H1 (cell line): ENCODE measurements at regions not wholly inside any gene's neighbourhood (a gene's known extent, or its start where the extent isn't known, plus 50 kb on each side); places are given as distances from the start of the nearest gene placed in this dataset.

Source experiments
- CTCF ChIA-PET: fragments of 300-600 bp; sonication (Branson Sonifier 250); formaldehyde crosslinking; loops from one replicate; lab custom pipeline; 2021; ENCODE audit not compliant: partially characterized antibody; lab: Charles Lee
- POLR2A ChIA-PET: fragments of 300-600 bp; sonication (Branson Sonifier 250); formaldehyde crosslinking; loops from one replicate; lab custom pipeline; 2021; ENCODE audit warnings: inconsistent platforms; ENCODE audit not compliant: partially characterized antibody; lab: Charles Lee
- DNase-seq, 2 experiments: peaks; one replicate each; pipeline versions ENCODE4 v3.0.0 to v3.0.0-alpha.2; 2010 to 2022; ENCODE audit warnings: low spot score in 2 of 2, low read depth in 1 of 2, mixed read lengths in 1 of 2
- FAIRE-seq: peaks from 2 replicates; lab custom pipeline; 2011; peaks lifted over from hg19 to GRCh38; lab: Jason Lieb, UNC
- H2AFZ ChIP-seq: 2 replicates; pipeline ENCODE4 v1.8.1; 2012; ENCODE audit warnings: low read length, inconsistent platforms
- H2AK5ac ChIP-seq: 2 replicates; pipeline ENCODE4 v1.6.1; 2013; ENCODE audit warnings: low read depth, low read length
- H2BK120ac ChIP-seq: replicated peaks from 2 replicates; pipeline ENCODE3; 2013; ENCODE audit warnings: low read depth, low read length, inconsistent platforms
- H2BK12ac ChIP-seq: 2 replicates; pipeline ENCODE4 v1.6.1; 2013; ENCODE audit warnings: low read depth, low read length
- H2BK15ac ChIP-seq: 2 replicates; pipeline ENCODE4 v1.6.1; 2013; ENCODE audit warnings: low read length
- H2BK20ac ChIP-seq: 2 replicates; pipeline ENCODE4 v1.6.1; 2013; ENCODE audit warnings: low read length
- H2BK5ac ChIP-seq: 2 replicates; pipeline ENCODE4 v1.6.1; 2013; ENCODE audit warnings: low read depth, low read length
- H3K14ac ChIP-seq: 2 replicates; pipeline ENCODE4 v1.6.1; 2013; ENCODE audit warnings: inconsistent platforms; ENCODE audit not compliant: insufficient read length
- H3K18ac ChIP-seq: 2 replicates; pipeline ENCODE4 v1.6.1; 2013; ENCODE audit warnings: low read length; ENCODE audit errors: extremely low read depth
- H3K23ac ChIP-seq: 2 replicates; pipeline ENCODE4 v1.6.1; 2013; ENCODE audit warnings: inconsistent platforms; ENCODE audit not compliant: insufficient read length
- H3K23me2 ChIP-seq: 2 replicates; pipeline ENCODE4 v1.6.1; 2013; ENCODE audit warnings: low read depth, low read length
- H3K27ac ChIP-seq: 2 replicates; pipeline ENCODE4 v1.6.1; 2011; ENCODE audit warnings: low read depth, low read length, inconsistent platforms
- H3K27me3 ChIP-seq, 4 experiments: replicated peaks in 1 of 4; 1 replicate in 1 of 4; 2 replicates in 3 of 4; pipeline versions ENCODE4 v1.6.1 to v1.8.1; 2011 to 2013; ENCODE audit warnings: low read length in 3 of 4, mild to moderate bottlenecking in 3 of 4, inconsistent platforms in 2 of 4, mixed read lengths in 2 of 4, moderate library complexity in 1 of 4; ENCODE audit not compliant: control insufficient read depth in 3 of 4, insufficient read depth in 3 of 4; ENCODE audit errors: extremely low read depth in 1 of 4
- H3K36me3 ChIP-seq, 4 experiments: 2 replicates each; pipeline versions ENCODE4 v1.6.1 to v1.8.1; 2011 to 2013; ENCODE audit warnings: mild to moderate bottlenecking in 4 of 4, low read length in 3 of 4, moderate library complexity in 2 of 4, control low read depth in 1 of 4, inconsistent platforms in 1 of 4; ENCODE audit not compliant: insufficient read depth in 4 of 4, control insufficient read depth in 2 of 4
- H3K4ac ChIP-seq: replicated peaks from 2 replicates; pipeline ENCODE3; 2013; ENCODE audit warnings: low read length, low read depth, mixed read lengths, inconsistent platforms; ENCODE audit not compliant: insufficient read length
- H3K4me1 ChIP-seq, 4 experiments: replicated peaks in 1 of 4; 1 replicate in 1 of 4; 2 replicates in 3 of 4; pipeline versions ENCODE4 v1.6.1 to v1.8.1; 2011 to 2013; ENCODE audit warnings: low read length in 3 of 4, inconsistent platforms in 2 of 4, mixed read lengths in 1 of 4; ENCODE audit not compliant: insufficient read depth in 4 of 4, control insufficient read depth in 3 of 4
- H3K4me2 ChIP-seq, 2 experiments: 2 replicates each; pipeline versions ENCODE4 v1.6.1 to v1.8.1; 2011 to 2013; ENCODE audit warnings: low read depth in 2 of 2, low read length in 2 of 2, control low read depth in 1 of 2, inconsistent platforms in 1 of 2, mild to moderate bottlenecking in 1 of 2; ENCODE audit not compliant: insufficient read depth in 1 of 2
- H3K4me3 ChIP-seq, 4 experiments: fragments of 200-600, 300-600 bp in 1 of 4; sonication (generic), shearing (Covaris generic), sonication (Bioruptor Twin) in 1 of 4; 2 replicates each; pipeline versions ENCODE4 v1.5.1 to v1.8.1; 2011 to 2016; ENCODE audit warnings: low read length in 4 of 4, low read depth in 3 of 4, control low read depth in 2 of 4, inconsistent platforms in 2 of 4, mild to moderate bottlenecking in 2 of 4, mixed read lengths in 1 of 4, moderate library complexity in 1 of 4; ENCODE audit not compliant: insufficient read depth in 2 of 4; ENCODE audit errors: extremely low read depth in 1 of 4
- H3K56ac ChIP-seq: replicated peaks from 2 replicates; pipeline ENCODE3; 2013; ENCODE audit warnings: low read depth, mild to moderate bottlenecking, mixed read lengths, low read length, inconsistent platforms; ENCODE audit not compliant: insufficient read length
- H3K79me1 ChIP-seq: 2 replicates; pipeline ENCODE4 v1.6.1; 2013; ENCODE audit warnings: low read depth, low read length, control low read depth
- H3K79me2 ChIP-seq, 2 experiments: 2 replicates each; pipeline versions ENCODE4 v1.6.1 to v1.8.1; 2012 to 2013; ENCODE audit warnings: low read length in 2 of 2, mild to moderate bottlenecking in 2 of 2, inconsistent platforms in 1 of 2; ENCODE audit not compliant: insufficient read depth in 2 of 2, control insufficient read depth in 1 of 2
- H3K9ac ChIP-seq, 4 experiments: replicated peaks in 1 of 4; 1 replicate in 1 of 4; 2 replicates in 3 of 4; pipeline versions ENCODE4 v1.6.1 to v1.8.1; 2011 to 2013; ENCODE audit warnings: low read depth in 3 of 4, low read length in 3 of 4, control low read depth in 2 of 4, mild to moderate bottlenecking in 2 of 4, moderate library complexity in 2 of 4, inconsistent platforms in 1 of 4; ENCODE audit errors: extremely low read depth in 1 of 4
- H3K9me3 ChIP-seq, 2 experiments: 2 replicates each; pipeline versions ENCODE4 v1.6.1 to v1.8.1; 2012 to 2013; ENCODE audit warnings: mild to moderate bottlenecking in 2 of 2, moderate library complexity in 2 of 2, control low read depth in 1 of 2, inconsistent platforms in 1 of 2, low read depth in 1 of 2, low read length in 1 of 2, mixed read lengths in 1 of 2; ENCODE audit not compliant: insufficient read depth in 2 of 2
- H4K20me1 ChIP-seq, 2 experiments: replicated peaks in 1 of 2; 2 replicates each; pipeline versions ENCODE3 to v1.8.1; 2011 to 2013; ENCODE audit warnings: inconsistent platforms in 2 of 2, low read length in 2 of 2, mild to moderate bottlenecking in 1 of 2; ENCODE audit not compliant: insufficient read depth in 2 of 2, control insufficient read depth in 1 of 2
- H4K5ac ChIP-seq: 2 replicates; pipeline ENCODE4 v1.6.1; 2013; ENCODE audit warnings: low read length, low read depth, mixed read lengths, inconsistent platforms; ENCODE audit not compliant: insufficient read length
- H4K8ac ChIP-seq: 2 replicates; pipeline ENCODE4 v1.8.0; 2013; ENCODE audit warnings: mild to moderate bottlenecking, moderate library complexity, low read length, inconsistent platforms; ENCODE audit not compliant: insufficient read depth; ENCODE audit errors: extremely low read depth
- H4K91ac ChIP-seq: replicated peaks from 2 replicates; pipeline ENCODE3; 2013; ENCODE audit warnings: low read length, mixed read lengths, inconsistent platforms; ENCODE audit not compliant: insufficient read length
- BACH1 ChIP-seq: IDR thresholded peaks from 2 replicates; pipeline ENCODE4 v1.6.1; 2012; ENCODE audit warnings: low read length, improper control_type of control experiment
- CBX8 ChIP-seq: fragments of 300-800, 300-1000 bp; sonication (generic); IDR thresholded peaks from 2 replicates; pipeline ENCODE4 v1.7.1; 2016; ENCODE audit warnings: low read depth, low read length, borderline replicate concordance
- CEBPB ChIP-seq: IDR thresholded peaks from 2 replicates; pipeline ENCODE4 v1.6.1; 2012; ENCODE audit warnings: low read depth, low read length
- CHD2 ChIP-seq: IDR thresholded peaks from 2 replicates; pipeline ENCODE4 v1.6.1; 2012; ENCODE audit warnings: low read length, improper control_type of control experiment
- CREB1 ChIP-seq: IDR thresholded peaks from 2 replicates; pipeline ENCODE4 v1.6.1; 2012; ENCODE audit warnings: inconsistent platforms
- CTBP2 ChIP-seq: IDR thresholded peaks from 2 replicates; pipeline ENCODE4 v1.7.0; 2011; ENCODE audit warnings: borderline replicate concordance, mild to moderate bottlenecking, moderate library complexity, mixed read lengths, low read length; ENCODE audit not compliant: insufficient read depth, insufficient read length
- EZH2 ChIP-seq: fragments of 200-600 bp; sonication (generic); IDR thresholded peaks from 2 replicates; pipeline ENCODE4 v1.7.1; 2012; ENCODE audit warnings: low read depth, mild to moderate bottlenecking, moderate library complexity, low read length, inconsistent platforms; ENCODE audit not compliant: severe bottlenecking
- GTF2F1 ChIP-seq: IDR thresholded peaks from 2 replicates; pipeline ENCODE4 v1.6.1; 2012; ENCODE audit warnings: low read depth, low read length, improper control_type of control experiment, borderline replicate concordance
- KDM1A ChIP-seq: fragments of 200-600, 300-600 bp; sonication (generic); IDR thresholded peaks from 2 replicates; pipeline ENCODE4 v1.7.1; 2016; ENCODE audit warnings: mild to moderate bottlenecking, low read length, borderline replicate concordance
- PHF8 ChIP-seq: fragments of 200-600 bp; sonication (generic); conservative IDR thresholded peaks from 2 replicates; pipeline ENCODE4 v1.7.1; 2012; ENCODE audit warnings: low read depth, mild to moderate bottlenecking, inconsistent platforms, low read length, moderate library complexity
- POU5F1 ChIP-seq: IDR thresholded peaks from 2 replicates; pipeline ENCODE4 v1.6.1; 2011; ENCODE audit warnings: low read depth, mild to moderate bottlenecking, low read length, moderate library complexity
- SP1 ChIP-seq: IDR thresholded peaks from 2 replicates; pipeline ENCODE4 v1.6.1; 2011; ENCODE audit warnings: low read depth, low read length
- TAF1 ChIP-seq: IDR thresholded peaks from 2 replicates; pipeline ENCODE4 v1.6.1; 2011; ENCODE audit warnings: mild to moderate bottlenecking, low read depth, low read length
- TBP ChIP-seq: IDR thresholded peaks from 2 replicates; pipeline ENCODE4 v1.6.1; 2011; ENCODE audit warnings: low read depth, low read length, improper control_type of control experiment
- TEAD4 ChIP-seq: IDR thresholded peaks from 2 replicates; pipeline ENCODE4 v1.6.1; 2012; ENCODE audit warnings: low read depth, low read length, inconsistent platforms, mixed read lengths
- YY1 ChIP-seq: IDR thresholded peaks from 2 replicates; pipeline ENCODE4 v1.6.1; 2011; ENCODE audit warnings: low read depth, mild to moderate bottlenecking, low read length
- ZNF274 ChIP-seq: IDR thresholded peaks from 2 replicates; pipeline ENCODE4 v1.7.0; 2012; ENCODE audit warnings: low read length, borderline replicate concordance; ENCODE audit errors: extremely low read depth
- WGBS, 2 experiments: shearing (Covaris generic) in 1 of 2; methylation state at CpG; one replicate each; pipeline versions ENCODE4 v1.1.6 to v1.1.7; 2013 to 2015; ENCODE audit warnings: low lambda C conversion rate in 2 of 2, mixed read lengths in 2 of 2, inconsistent platforms in 1 of 2, low coverage in 1 of 2, missing lambda C conversion rate in 1 of 2; ENCODE audit not compliant: insufficient replicate concordance in 2 of 2, insufficient coverage in 1 of 2, insufficient read length in 1 of 2; ENCODE audit errors: extremely low coverage in 1 of 2, missing lambda C conversion rate in 1 of 2; 5-methylcytosine and 5-hydroxymethylcytosine counted together

- Histone ChIP-seq H3K27ac (no peak overlapping the region), H2BK15ac (no peak overlapping the region), H2AFZ (no peak overlapping the region), H4K8ac (no peak overlapping the region), H3K79me1 (no peaks in the 10 kb centered on the region), H3K4ac (no peak overlapping the region), H4K91ac (no peak overlapping the region), H3K4me1 (no peaks in the 10 kb centered on the region), H2BK120ac (no peak overlapping the region), H3K4me2 (no peak overlapping the region), H3K27me3 (no peaks in the 10 kb centered on the region), H3K23me2 (no peaks in the 10 kb centered on the region), H3K9ac (no peak overlapping the region), H2BK12ac (no peak overlapping the region), H3K9me3 (no peaks in the 10 kb centered on the region), H2AK5ac (no peak overlapping the region), H3K36me3 (no peaks in the 10 kb centered on the region), H3K14ac (no peak overlapping the region), H3K23ac (no peak overlapping the region), H3K79me2 (no peaks in the 10 kb centered on the region), H4K20me1 (no peaks in the 10 kb centered on the region), H3K18ac (no peak overlapping the region), H2BK20ac (no peak overlapping the region), H4K5ac (no peak overlapping the region), H3K56ac (no peak overlapping the region), H2BK5ac (no peak overlapping the region), H3K4me3 (no peak overlapping the region)
- ChIA-PET POLR2A (no interaction called here), CTCF (interaction anchor here (1.0 to 2.1 kb wide), 2 partner anchors 39 to 585 kb away, joined by 3 to 6 read pairs; no protein-coding TSS in a partner anchor)
- FAIRE-seq (no peak), DNase-seq (peak in 1 of 2 experiments; percentile 24)
- 100% methylated on average over 1 of the region's 1 CpG; no CpG with 5 or more reads in 1 of the 2 experiments for WGBS, 2 experiments
- TF ChIP-seq CREB1 (no peak), TEAD4 (no peak), POU5F1 (no peak), CEBPB (no peak), SP1 (no peak), TAF1 (no peak), YY1 (no peak), KDM1A (no peak), EZH2 (no peak), TBP (no peak), BACH1 (no peak), CTBP2 (no peak), CHD2 (no peak), ZNF274 (no peak), CBX8 (no peak), GTF2F1 (no peak), PHF8 (no peak)
These were observed 72.0 kb upstream of the IL12B start for GRCh38 chr5:159402311-159402710.
